ENCODE measurements at regions not wholly inside any gene's neighbourhood (a gene's known extent, or its start where the extent isn't known, plus 50 kb on each side); places are given as distances from the start of the nearest gene placed in this dataset.

DNA sequence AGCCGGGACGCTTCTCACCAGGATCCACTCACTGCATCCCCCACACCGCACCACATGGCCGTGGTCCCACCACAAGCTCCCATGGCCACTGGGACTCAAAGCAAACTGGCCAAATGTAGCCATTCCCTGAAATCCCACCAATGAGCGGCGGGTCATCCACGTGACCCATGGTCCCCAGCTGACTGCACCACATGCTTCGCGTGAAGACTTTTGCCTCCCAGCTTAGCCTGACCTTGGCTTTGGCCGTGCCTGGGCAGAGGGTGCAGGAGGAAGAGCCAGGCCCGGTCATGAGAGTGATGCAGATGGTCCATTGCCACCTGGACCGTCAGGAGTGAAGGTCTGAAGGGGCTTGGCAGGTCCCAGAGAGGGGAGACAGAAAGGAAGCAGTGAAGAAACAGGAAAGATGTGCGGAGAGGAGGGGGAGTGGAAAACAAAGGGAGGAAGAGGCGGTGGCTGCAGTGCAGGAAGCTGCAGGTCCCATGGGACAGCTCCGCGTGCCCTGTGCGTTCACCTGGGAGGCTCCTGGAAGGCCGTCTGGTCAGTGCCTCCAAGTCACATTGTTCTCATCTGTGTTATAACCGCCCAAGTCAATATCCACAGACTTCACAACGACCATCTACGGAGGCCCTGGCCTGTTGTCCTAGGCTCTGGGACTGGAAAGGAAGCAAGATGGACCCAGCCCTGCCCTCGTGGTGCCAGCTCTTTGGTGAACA is 167.8 kb upstream of the AJAP1 start:
- no peak for TF ChIP-seq CTCF (IDR thresholded peaks at IDR 0.05)
- TF ChIP-seq POLR2A (IDR thresholded peaks at IDR 0.05), result no peak
